HG02852 (cell line): ENCODE measurements at regions not wholly inside any gene's neighbourhood (a gene's known extent, or its start where the extent isn't known, plus 50 kb on each side); places are given as distances from the start of the nearest gene placed in this dataset.

Experiments
- ATAC-seq: cut with Tn5 transposase; IDR thresholded peaks from one replicate; pipeline ENCODE4 v1.9.1; 2021; ENCODE audit warnings: mild to moderate bottlenecking, moderate library complexity; ENCODE audit not compliant: unreplicated experiment

DNA sequence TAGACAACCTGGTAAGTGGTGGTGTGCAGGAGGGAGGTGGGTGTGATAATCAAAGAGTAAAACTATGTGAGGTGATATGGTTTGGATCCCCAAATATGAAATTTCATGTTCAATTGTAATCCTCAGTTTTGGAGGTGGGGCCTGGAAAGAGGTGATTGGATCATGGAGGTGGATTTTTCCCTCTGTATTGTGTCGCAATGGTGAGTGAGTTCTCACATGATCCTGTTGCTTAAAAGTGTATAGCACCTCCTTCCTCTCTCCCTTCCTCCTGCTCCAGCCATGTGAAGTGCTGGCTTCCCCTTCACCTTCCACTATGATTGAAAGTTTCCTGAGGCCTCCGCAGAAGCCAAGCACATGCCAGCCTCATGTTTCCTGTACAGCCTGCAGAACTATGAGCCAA is 270.2 kb upstream of the FOXG1 start:
- ATAC-seq: no peak

DNA sequence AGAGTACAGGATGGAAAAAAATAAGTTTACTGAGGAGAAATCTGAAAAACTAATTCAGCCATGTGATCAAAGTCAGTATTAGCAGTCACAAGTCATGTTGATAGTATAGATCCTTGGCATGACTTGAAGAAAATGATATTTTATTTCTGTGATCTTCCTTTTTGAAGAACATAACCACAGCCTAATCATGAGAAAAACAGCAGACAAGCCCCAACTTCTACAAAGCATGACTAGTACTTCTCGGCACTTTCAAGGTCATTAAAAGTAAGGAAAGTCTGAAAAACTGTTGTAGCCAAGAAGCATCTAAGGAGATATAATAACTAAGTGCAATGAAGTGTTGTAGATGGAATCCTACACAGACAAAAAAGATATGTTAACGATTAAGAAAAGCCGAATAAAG is 264.1 kb upstream of the FOXG1 start:
- ATAC-seq: no peak

DNA sequence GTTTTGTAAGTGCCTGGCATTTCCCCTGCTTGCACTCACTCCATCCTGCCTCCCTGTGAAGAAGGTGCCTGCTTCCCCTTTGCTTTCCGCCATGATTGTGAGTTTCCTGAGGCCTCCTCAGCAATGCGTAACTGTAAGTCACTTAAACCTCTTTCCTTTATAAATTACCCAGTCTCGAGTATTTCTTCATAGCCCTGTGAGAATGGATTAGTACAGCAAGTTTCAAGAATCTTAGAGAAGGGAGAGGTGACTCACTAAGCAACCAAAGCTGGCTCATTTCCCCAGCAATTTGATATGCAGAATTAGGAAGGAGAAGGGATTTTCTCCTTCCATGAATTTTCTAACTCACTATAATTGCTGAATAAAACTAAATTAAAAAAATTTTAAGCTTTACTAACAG is 251.0 kb upstream of the FOXG1 start:
- no peak for ATAC-seq

DNA sequence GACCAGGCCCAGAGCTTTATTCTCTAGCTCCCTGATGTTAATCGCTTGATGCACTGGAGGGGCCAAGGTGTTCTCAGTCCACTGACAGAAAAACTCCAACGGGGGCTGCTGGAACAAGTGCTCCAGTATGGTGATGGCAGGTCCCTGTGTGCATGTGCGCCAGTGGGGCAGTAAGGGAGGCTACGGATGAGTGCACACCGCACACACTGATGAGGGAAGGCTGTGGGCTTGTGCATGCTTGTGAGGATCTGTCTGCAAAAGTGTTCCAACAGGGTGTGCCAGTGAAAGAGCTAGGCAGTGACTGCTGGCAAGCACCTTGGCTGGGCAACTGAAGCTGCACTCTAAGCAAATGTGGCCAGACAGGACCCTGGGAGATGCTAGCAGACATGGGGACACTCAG is 229.7 kb upstream of the FOXG1 start:
- no peak for ATAC-seq

DNA sequence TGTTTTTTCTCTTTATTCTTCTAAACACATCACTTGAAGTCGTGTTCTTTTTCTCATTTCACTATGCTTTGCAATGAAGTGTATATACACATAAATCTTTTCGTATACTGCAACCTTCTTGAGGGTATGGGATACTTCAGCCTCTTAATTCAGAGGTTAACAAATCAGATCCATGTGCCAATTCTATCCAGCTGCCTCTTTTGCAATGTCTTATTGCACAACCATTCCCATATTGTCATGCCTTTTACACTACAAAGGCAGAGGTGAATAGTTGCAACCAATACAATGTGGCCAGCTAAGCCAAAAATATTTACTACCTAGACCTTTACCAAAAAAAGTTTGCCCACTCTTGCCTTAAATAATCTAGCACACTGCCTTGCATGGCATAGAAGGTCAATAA is 224.5 kb upstream of the FOXG1 start:
- ATAC-seq: no peak

DNA sequence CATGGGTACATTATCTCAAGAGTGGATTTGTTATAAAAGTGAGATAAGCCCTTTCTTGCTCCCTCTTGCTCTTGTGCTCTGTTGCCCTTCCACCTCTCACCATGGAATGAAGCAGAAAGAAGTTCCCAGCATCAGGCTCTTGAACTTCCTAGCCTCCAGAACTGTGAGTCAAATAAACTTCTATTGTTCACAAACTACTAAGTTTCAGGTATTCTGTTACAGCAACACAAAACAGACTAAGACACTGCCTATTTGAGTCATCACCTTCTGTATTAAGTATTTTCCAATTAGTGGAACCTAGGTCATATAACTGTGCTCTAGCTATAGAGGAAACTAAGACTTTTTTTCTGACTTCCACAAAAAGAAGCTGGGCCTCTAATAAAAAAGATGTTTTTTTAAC is 201.2 kb upstream of the FOXG1 start:
- ATAC-seq: no peak

DNA sequence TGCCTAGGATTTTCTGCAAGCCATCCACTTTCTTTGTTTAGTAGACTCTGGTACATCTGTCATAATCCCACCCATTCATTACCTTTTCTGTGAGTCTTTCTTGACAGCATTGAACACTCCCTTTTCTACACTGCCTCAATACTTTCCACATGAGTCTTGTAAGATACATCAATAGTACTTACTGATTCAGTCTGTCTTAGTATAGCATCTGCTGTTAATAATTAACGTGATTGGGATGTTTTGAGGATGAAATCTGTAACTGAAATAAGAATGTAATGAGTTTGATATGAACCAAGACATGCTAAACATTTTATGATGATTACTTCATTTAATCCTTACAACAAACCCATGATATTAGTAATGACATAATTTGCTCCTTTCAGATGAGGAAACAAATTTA is 196.2 kb upstream of the FOXG1 start:
- ATAC-seq: no peak

DNA sequence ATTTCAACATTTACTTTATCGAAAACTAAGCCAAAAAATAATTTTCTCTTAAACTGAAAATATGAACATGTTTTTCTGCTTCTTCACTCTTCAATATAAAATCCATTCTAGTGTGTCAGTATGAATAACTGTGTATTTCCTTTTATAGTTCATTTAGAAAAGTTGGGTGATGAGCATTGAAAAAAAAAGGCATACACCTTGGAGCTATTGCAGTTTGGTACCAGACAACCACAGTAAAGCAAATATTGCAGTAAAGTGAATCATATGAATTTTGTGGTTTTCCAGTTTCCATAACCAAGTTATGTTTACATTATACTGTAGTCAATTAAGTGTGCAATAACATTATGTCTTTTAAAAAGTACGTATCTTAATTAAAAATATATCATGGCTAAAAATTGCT is 195.0 kb upstream of the FOXG1 start:
- no peak for ATAC-seq

DNA sequence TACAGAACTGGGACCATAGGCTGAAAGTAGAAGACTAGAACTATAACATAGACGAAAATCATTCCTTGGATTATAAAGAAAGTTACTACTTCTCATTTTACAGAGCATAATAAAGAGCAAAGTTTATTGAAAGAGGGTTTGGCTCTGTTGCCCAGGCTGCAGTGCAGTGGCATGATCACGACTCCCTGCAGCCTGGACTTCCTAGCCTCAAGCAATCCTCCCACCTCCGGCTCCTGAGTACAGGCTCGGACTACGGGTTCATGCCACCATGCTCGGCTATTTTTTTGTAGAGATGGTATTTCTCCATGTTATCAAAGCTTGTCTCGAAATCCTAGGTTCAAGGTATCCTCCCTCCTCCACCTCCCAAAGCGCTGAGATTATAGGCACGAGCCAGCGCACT is 190.1 kb upstream of the FOXG1 start:
- no peak for ATAC-seq

DNA sequence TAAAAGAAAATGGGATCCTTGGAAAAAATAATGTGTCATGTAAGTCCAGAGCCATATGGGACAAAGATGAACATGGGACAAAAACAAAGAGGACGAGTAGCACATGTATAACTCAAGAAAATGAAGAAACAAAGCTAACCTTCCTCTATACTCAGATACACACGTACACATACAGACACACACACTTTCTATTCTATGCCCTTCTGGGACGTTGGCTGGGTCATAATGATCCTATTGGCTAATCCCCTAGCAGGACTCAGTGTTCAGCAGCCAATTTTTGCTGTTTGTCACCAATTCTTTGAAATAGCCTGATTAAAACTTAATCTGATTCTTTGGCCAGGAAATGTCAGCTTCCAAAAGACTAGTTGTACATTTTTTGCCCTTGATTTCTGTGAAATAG is 189.4 kb upstream of the FOXG1 start:
- no peak for ATAC-seq

DNA sequence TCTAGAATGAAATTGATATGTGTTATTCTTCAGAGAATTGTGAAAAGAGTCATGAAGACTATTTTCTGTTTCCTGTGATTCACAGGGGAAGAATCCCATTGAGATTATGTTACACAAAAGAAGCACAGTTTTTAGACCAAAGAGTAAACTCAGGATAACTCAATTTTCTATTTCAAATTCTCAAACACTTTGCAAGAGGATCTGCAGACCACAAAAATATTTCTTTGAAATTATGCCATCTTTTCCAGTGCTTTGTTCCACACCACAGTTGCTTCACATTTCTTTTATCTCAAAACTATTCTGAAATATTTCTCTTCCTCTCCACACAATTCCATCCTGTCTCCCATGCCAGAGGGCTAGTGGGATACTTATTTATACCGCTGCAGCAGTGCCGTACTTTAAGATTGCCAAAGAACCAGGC is 188.9 kb upstream of the FOXG1 start:
- no peak for ATAC-seq

DNA sequence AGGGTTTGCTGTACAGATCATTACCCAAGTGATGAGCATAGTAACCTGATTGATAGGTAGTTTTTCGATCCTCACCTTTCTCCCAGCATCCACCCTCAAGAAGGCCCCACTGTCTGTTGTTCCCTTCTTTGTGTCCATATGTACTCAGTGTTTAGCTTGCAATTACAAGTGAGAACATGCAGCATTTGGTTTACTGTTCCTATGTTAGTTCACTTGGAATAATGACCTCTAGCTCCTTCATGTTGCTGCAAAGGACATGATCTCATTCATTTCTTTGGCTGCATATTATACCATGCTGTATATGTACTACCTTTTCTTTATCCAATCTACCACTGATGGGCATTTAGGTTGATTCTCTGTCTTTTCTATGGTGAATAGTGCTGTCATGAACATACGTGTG is 181.6 kb upstream of the FOXG1 start:
- no peak for ATAC-seq

DNA sequence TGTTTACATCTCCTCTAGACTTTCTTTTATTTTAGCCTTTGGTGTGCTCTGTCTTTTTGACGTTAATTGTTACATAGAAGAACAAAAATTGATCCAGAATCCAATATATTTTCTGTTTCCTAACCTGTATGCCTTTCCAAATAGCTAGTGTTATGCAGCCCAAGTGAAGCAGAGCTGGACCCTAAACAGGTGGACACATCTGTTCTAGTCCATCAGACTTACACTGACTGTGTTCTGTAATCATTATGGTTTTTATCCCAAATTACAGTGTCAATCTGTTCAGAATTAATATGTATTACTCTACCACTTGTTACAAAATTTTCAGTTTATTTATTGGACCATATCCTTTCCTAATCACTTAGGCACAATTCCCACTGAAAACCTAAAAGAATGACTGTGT is 176.8 kb upstream of the FOXG1 start:
- ATAC-seq: no peak

DNA sequence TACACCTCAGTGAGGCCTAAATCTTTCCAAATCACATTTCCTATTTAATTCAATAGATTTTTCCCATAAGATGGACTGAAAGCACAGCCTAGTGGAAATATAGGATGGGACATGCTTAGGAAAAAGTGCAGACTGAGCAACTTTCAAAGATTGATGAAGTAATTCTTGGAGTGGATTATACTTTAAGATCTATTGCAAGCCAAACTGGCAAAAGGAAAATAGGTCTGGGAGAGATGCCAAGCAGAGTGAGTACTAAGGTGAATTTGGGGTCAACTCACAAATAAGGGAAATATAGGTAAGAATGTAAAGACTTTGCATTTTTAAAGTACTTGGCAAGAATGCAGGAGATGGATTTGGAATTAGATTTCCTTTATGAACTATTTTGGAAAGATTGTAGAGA is 170.2 kb upstream of the FOXG1 start:
- ATAC-seq: no peak

DNA sequence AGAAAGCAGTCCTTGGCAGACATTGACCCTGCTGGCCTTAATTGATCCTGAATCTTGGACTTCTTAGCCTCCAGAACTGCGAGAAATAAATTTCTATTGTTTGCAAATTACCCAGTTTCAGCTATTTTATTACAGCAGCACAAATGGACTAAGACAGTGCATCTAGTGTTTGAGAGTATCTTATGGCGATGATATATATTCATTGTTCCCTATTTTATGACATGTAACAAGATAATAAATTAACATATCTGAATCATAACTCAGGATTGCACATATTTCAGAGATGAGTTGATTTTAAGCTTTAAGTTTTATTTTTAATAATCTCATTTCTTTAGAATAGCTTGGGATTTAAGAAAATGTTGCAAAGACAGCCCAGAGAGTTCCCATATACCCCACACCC is 167.4 kb upstream of the FOXG1 start:
- ATAC-seq: no peak

DNA sequence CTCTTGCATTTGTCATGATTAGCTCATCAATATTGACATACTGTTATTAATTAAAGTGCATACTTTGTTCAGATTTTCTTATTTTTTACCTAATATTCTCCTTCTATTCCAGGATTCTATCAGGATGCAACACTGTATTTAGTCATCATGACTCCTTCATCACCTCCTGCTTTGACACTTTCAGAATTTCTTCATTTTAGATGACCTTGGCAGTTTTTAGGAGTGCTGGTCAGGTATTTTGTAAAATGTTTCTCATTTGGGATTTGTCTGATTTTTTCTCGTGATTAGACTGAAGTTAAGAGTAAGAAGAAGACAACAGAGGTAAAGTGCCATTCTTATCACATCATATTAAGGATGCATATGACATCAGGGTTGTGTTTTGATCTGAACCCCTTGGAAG is 167.0 kb upstream of the FOXG1 start:
- no peak for ATAC-seq

DNA sequence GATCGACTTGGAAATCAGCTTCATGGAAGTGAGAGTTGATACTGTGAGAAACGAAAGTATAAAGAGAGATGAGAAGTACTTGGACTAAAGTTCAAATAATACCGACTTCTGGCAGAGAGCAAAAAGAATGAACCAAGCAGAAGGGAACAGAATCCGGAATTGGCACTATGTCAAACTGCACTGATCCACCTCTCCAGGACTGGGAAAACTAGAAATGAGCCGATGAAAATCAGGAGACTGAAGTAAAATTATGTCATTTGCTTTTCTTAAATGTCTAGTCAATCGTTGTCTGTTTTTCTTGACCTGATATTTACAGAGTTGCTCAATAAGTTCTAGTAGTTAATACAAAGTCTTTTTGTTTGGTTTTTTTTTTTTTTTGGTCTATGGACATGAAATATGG is 163.0 kb upstream of the FOXG1 start:
- ATAC-seq: no peak

DNA sequence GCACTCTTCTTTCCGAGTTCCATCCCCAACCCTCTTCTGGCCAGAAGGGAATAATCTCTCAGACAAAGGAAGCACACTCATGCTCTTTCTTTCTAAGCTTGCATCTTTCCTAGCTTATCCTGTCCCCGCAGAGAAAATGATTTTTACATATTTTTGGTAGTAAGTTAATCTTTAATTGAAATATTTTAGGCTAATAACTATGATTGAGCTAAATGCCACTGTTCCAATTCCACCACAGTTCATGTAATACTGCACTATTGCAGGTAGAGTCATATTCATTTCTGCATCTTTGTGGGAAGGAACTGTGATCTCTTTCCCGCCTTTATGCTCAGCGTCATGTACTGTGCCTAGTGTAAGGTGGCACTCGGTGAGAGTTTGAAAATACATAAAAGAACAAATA is 158.9 kb upstream of the FOXG1 start:
- ATAC-seq: no peak

DNA sequence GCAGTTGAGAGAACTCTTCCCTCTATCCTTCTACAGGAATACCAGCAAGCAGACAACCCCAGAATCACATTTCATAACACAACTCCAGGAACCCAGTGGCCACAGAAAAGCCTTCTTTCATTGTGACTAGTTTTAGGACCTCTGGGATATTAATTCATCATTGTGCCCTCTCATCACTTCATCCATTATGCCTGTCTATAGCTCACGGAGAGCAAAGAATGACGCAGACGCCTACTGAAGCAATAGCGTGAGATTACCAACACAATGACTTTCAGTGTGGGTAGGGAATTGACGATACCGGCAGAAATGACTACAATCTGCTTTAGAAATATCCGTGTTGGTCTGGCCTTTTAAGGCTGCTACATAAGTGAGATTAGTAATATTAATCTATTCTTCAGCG is 158.1 kb upstream of the FOXG1 start:
- ATAC-seq: no peak

DNA sequence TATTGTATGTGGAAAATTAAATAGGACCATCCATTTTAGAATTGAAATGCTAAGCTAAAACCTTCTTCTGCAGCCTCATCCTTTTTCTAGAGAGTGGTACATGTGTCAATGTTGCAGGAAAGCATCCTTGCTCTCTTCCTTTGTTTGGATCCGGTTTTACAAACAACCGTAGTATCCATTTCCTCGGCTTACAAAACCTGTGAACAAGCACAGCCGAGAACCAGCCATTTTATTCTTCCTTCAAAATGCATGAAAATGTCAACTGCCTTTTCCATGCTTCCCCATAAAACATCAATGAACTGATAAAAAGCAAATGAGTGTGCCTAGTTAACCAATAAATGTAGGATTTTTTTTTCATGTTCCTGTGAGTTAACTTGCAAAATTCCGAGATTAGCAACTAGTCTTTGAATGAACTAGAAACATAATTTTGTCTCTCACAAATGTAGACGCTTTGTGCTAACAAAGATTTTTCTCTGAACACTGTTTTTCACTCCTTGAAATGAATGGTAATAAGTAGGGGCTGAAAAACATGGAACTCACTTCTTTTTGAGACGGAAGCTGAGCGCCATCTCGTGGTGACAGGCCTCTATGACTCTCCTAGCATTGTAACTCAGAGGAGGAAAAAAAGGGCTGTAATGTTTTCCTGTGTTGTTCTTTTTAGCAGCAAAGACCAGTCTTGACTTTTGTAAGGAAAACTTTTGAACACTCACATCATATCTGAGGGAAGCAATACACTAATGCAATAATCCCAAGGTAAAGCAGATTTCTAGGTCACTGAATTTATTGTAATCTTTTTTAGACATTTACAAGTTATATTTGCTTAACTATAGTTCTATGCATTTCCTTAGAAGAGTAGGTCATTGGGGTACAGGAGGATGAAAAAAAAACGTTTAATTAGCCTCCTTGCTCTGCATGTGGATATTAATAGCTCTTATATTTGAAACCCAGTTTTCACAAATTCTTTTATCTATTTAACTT is 157.4 kb upstream of the FOXG1 start:
- ATAC-seq: no peak

DNA sequence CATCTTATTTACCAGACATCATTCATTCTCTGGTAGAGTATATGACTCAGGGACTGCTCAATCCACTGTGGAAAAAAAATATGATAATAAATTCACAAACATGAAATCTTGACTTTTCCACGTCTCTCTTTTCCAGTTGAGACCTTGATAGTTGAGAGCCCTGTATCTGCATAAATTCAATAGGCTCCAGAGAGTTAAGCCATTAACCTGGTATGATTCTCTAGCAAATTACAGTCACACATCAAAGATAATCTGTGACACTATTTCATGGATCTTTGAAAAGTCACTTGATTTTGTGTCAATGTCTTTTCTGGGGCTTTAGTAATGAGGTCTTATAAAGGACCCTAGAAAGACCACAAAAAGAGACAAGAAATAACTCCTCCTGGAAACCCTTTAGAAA is 154.2 kb upstream of the FOXG1 start:
- ATAC-seq: no peak

DNA sequence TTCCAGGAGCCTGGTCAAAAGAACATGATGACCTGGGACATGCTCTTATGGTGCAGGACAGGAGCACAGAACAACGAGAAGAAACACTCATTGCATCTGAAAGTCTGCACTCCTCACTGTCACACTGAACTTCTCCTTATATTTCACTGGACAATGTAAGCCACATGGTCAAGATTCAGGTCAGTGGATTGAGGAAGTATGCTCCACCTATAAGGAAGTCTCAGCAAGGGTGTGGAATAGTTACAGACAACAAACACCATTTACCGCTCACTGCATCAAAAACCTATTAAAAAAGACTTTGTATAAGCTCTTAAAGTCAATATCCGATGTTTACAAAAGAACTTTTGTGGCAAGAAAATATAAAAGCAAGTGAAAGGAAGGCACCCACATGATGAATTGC is 153.1 kb upstream of the FOXG1 start:
- no peak for ATAC-seq

DNA sequence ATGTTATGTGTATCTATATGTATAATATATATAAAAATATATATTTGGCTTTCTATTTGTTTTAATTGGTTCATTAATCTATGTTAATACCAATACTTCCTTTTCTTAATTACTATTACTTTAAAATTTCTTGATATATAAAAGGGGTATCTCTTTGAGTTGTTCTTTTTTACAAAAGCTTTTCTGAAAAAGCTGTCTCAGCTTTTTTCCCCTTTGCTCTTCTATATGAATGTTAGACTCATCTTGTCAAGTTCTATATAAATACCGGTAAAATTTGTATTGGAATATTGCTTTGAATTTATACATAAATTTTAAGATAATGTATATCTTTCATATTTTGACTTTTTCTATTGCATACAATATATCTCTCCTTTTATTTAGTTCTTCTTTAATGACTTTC is 139.8 kb upstream of the FOXG1 start:
- no peak for ATAC-seq
